ENCODE measurements at regions not wholly inside any gene's neighbourhood (a gene's known extent, or its start where the extent isn't known, plus 50 kb on each side); places are given as distances from the start of the nearest gene placed in this dataset.

DNA sequence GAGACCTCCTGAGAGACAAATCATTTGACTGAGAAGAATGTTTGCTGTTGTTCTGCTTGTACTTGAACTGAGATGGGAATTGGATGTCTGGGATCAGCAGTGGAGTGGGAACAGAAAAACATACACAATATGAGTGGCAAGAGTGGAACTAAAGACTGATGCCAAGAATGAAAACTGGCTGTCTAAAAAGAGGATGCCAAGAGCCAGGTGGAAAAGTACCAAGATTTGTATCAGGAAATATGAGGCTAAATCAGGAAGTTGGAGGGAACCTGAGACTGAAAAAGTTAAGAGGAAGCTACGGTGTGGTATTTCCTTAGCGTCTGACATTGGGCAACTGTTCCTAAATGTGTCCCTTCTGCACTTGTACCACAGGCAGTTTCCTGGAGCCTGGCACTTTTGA is 440.9 kb upstream of the CELF4 start:
- TF ChIP-seq, protein P1, sequence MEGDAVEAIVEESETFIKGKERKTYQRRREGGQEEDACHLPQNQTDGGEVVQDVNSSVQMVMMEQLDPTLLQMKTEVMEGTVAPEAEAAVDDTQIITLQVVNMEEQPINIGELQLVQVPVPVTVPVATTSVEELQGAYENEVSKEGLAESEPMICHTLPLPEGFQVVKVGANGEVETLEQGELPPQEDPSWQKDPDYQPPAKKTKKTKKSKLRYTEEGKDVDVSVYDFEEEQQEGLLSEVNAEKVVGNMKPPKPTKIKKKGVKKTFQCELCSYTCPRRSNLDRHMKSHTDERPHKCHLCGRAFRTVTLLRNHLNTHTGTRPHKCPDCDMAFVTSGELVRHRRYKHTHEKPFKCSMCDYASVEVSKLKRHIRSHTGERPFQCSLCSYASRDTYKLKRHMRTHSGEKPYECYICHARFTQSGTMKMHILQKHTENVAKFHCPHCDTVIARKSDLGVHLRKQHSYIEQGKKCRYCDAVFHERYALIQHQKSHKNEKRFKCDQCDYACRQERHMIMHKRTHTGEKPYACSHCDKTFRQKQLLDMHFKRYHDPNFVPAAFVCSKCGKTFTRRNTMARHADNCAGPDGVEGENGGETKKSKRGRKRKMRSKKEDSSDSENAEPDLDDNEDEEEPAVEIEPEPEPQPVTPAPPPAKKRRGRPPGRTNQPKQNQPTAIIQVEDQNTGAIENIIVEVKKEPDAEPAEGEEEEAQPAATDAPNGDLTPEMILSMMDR (IDR thresholded peaks at IDR 0.05), result no peak
- TF ChIP-seq EP300 (IDR thresholded peaks at IDR 0.05; ENCODE audit: low read depth) (no peak), POLR2A (IDR thresholded peaks at IDR 0.05) (no peak)
